IMR-90 (cell line): ENCODE measurements at regions not wholly inside any gene's neighbourhood (a gene's known extent, or its start where the extent isn't known, plus 50 kb on each side); places are given as distances from the start of the nearest gene placed in this dataset.

Experiments
- ATAC-seq: fragments of 200-7000 bp; cut with Tn5 transposase; 2 replicates; pipeline ENCODE4 v1.9.1; 2020; ENCODE audit warnings: low read depth, mild to moderate bottlenecking, moderate library complexity
- BruUV-seq: library from RNA; stranded (reverse); fragments of 400-500 nt; replicated peaks from 2 replicates; lab custom pipeline; 2021; lab: Mats Ljungman, UMichigan
- CTCF ChIA-PET: fragments of 300-600 bp; formaldehyde crosslinking; extraction: SDS; loops from one replicate; lab custom pipeline; 2021; ENCODE audit warnings: antibody characterized with exemption; lab: Yijun Ruan, JAX
- POLR2A ChIA-PET: fragments of 300-600 bp; sonication (Branson Sonifier 250); formaldehyde crosslinking; loops from one replicate; lab custom pipeline; 2022; ENCODE audit warnings: antibody characterized with exemption; ENCODE audit not compliant: unreplicated experiment; lab: Charles Lee
- DNase-seq: peaks from one replicate; pipeline ENCODE4 v3.0.0; 2013
- H2AFZ ChIP-seq: replicated peaks from 2 replicates; pipeline ENCODE3; 2013; ENCODE audit warnings: low read length, mild to moderate bottlenecking; ENCODE audit not compliant: poor library complexity
- H2AK5ac ChIP-seq: 2 replicates; pipeline ENCODE4 v1.6.1; 2013; ENCODE audit warnings: low read depth, low read length, inconsistent platforms
- H2AK9ac ChIP-seq: replicated peaks from 2 replicates; pipeline ENCODE3; 2013; ENCODE audit warnings: mild to moderate bottlenecking, low read depth, low read length, moderate library complexity; ENCODE audit not compliant: poor library complexity
- H2BK120ac ChIP-seq: 2 replicates; pipeline ENCODE4 v1.6.1; 2013; ENCODE audit warnings: low read depth, low read length, inconsistent platforms
- H2BK15ac ChIP-seq: 3 replicates; pipeline ENCODE4 v1.6.1; 2013; ENCODE audit warnings: low read depth, low read length, inconsistent platforms
- H2BK20ac ChIP-seq: 2 replicates; pipeline ENCODE4 v1.6.1; 2013; ENCODE audit warnings: low read depth, mild to moderate bottlenecking, inconsistent platforms, low read length, moderate library complexity
- H2BK5ac ChIP-seq: 2 replicates; pipeline ENCODE4 v1.6.1; 2013; ENCODE audit warnings: mild to moderate bottlenecking, low read depth, low read length, inconsistent platforms; ENCODE audit not compliant: poor library complexity, severe bottlenecking
- H3K14ac ChIP-seq: replicated peaks from 2 replicates; pipeline ENCODE4 v1.6.1; 2013; ENCODE audit warnings: low read depth, low read length, inconsistent platforms
- H3K18ac ChIP-seq: 2 replicates; pipeline ENCODE4 v1.6.1; 2013; ENCODE audit warnings: low read depth, low read length, control low read depth
- H3K23ac ChIP-seq: 2 replicates; pipeline ENCODE4 v1.6.1; 2013; ENCODE audit warnings: low read depth, low read length, inconsistent platforms
- H3K27ac ChIP-seq: 2 replicates; pipeline ENCODE4 v1.5.1; 2013; ENCODE audit warnings: mild to moderate bottlenecking, control low read depth, low read length; ENCODE audit not compliant: insufficient read depth
- H3K27me3 ChIP-seq: 2 replicates; pipeline ENCODE4 v1.6.1; 2013; ENCODE audit warnings: low read length; ENCODE audit not compliant: control insufficient read depth, insufficient read depth
- H3K36me3 ChIP-seq: 2 replicates; pipeline ENCODE4 v1.6.1; 2013; ENCODE audit warnings: low read length, mixed read lengths; ENCODE audit not compliant: control insufficient read depth, insufficient read depth
- H3K4ac ChIP-seq: 2 replicates; pipeline ENCODE4 v1.6.1; 2013; ENCODE audit warnings: low read depth, low read length, inconsistent platforms
- H3K4me1 ChIP-seq: 2 replicates; pipeline ENCODE4 v1.6.1; 2013; ENCODE audit warnings: low read length, mixed read lengths; ENCODE audit not compliant: control insufficient read depth, insufficient read depth
- H3K4me2 ChIP-seq: 2 replicates; pipeline ENCODE4 v1.6.1; 2013; ENCODE audit warnings: low read depth, mild to moderate bottlenecking, control low read depth, low read length, moderate library complexity
- H3K4me3 ChIP-seq: 2 replicates; pipeline ENCODE4 v1.5.1; 2013; ENCODE audit warnings: low read depth, mild to moderate bottlenecking, control low read depth, low read length, moderate library complexity; ENCODE audit not compliant: insufficient read depth
- H3K56ac ChIP-seq: 2 replicates; pipeline ENCODE4 v1.6.1; 2013; ENCODE audit warnings: low read length, inconsistent platforms; ENCODE audit not compliant: insufficient read depth; ENCODE audit errors: extremely low read depth
- H3K79me1 ChIP-seq, 2 experiments: 2 replicates each; pipeline ENCODE4 v1.6.1; 2013; ENCODE audit warnings: low read length in 2 of 2, inconsistent platforms in 1 of 2, low read depth in 1 of 2
- H3K9ac ChIP-seq: 2 replicates; pipeline ENCODE4 v1.6.1; 2013; ENCODE audit warnings: low read depth, low read length, control low read depth
- H3K9me1 ChIP-seq: 2 replicates; pipeline ENCODE4 v1.6.1; 2013; ENCODE audit warnings: low read length, inconsistent platforms; ENCODE audit not compliant: insufficient read depth
- H3K9me3 ChIP-seq: 2 replicates; pipeline ENCODE4 v1.6.1; 2013; ENCODE audit warnings: low read length; ENCODE audit not compliant: control insufficient read depth, insufficient read depth
- H4K20me1 ChIP-seq: 2 replicates; pipeline ENCODE4 v1.6.1; 2013; ENCODE audit warnings: low read length, inconsistent platforms; ENCODE audit not compliant: insufficient read depth
- H4K5ac ChIP-seq: 2 replicates; pipeline ENCODE4 v1.6.1; 2013; ENCODE audit warnings: mild to moderate bottlenecking, low read depth, low read length, control low read depth
- H4K8ac ChIP-seq, 2 experiments: 2 replicates each; pipeline ENCODE4 v1.6.1; 2013; ENCODE audit warnings: low read depth in 2 of 2, low read length in 2 of 2, control low read depth in 1 of 2, inconsistent platforms in 1 of 2
- H4K91ac ChIP-seq: 2 replicates; pipeline ENCODE4 v1.6.1; 2013; ENCODE audit warnings: low read depth, low read length, inconsistent platforms; ENCODE audit not compliant: insufficient read depth
- CEBPB ChIP-seq: IDR thresholded peaks from 2 replicates; pipeline ENCODE4 v1.6.1; 2012; ENCODE audit warnings: low read depth, low read length, improper control_type of control experiment
- CHD1 ChIP-seq: IDR thresholded peaks from 2 replicates; pipeline ENCODE4 v1.6.1; 2012; ENCODE audit warnings: low read depth, low read length, improper control_type of control experiment
- CTCF ChIP-seq: conservative IDR thresholded peaks from 2 replicates; pipeline ENCODE4 v1.5.1; 2012; ENCODE audit warnings: mild to moderate bottlenecking, low read depth, low read length, improper control_type of control experiment
- ELK1 ChIP-seq: fragments of 150-350 bp; IDR thresholded peaks from 2 replicates; pipeline ENCODE4 v1.6.1; 2016; ENCODE audit warnings: low read depth, mild to moderate bottlenecking, low read length, moderate library complexity, borderline replicate concordance
- FOS ChIP-seq: fragments of 150-350 bp; IDR thresholded peaks from 2 replicates; pipeline ENCODE4 v1.6.1; 2016; ENCODE audit warnings: low read depth, low read length
- MAFK ChIP-seq: IDR thresholded peaks from 2 replicates; pipeline ENCODE4 v1.6.1; 2012; ENCODE audit warnings: low read depth, low read length, improper control_type of control experiment
- MAZ ChIP-seq: IDR thresholded peaks from 2 replicates; pipeline ENCODE4 v1.6.1; 2012; ENCODE audit warnings: low read depth, mild to moderate bottlenecking, low read length, improper control_type of control experiment, moderate library complexity, borderline replicate concordance
- MXI1 ChIP-seq: IDR thresholded peaks from 2 replicates; pipeline ENCODE4 v1.6.1; 2012; ENCODE audit warnings: low read depth, mild to moderate bottlenecking, low read length, moderate library complexity, borderline replicate concordance
- NFE2L2 ChIP-seq: fragments of 150-350 bp; IDR thresholded peaks from 2 replicates; pipeline ENCODE4 v1.6.1; 2016; ENCODE audit warnings: low read depth, mild to moderate bottlenecking, low read length
- POLR2A ChIP-seq: IDR thresholded peaks from 2 replicates; pipeline ENCODE4 v1.6.1; 2012; ENCODE audit warnings: mild to moderate bottlenecking, low read depth, low read length
- RCOR1 ChIP-seq: IDR thresholded peaks from 2 replicates; pipeline ENCODE4 v1.6.1; 2012; ENCODE audit warnings: mild to moderate bottlenecking, low read length, improper control_type of control experiment; ENCODE audit not compliant: insufficient replicate concordance
- RFX5 ChIP-seq: IDR thresholded peaks from 2 replicates; pipeline ENCODE4 v1.8.0; 2012; ENCODE audit warnings: low read depth, mild to moderate bottlenecking, low read length, moderate library complexity
- SMC3 ChIP-seq: fragments of 150-350 bp; IDR thresholded peaks from 2 replicates; pipeline ENCODE4 v1.6.1; 2016; ENCODE audit warnings: low read depth, mild to moderate bottlenecking, antibody characterized with exemption, low read length, moderate library complexity
- USF2 ChIP-seq: fragments of 150-350 bp; IDR thresholded peaks from 2 replicates; pipeline ENCODE4 v1.6.1; 2017; ENCODE audit warnings: mild to moderate bottlenecking, antibody characterized with exemption, low read length, low read depth
- WGBS, 2 experiments: methylation state at CpG; one replicate each; pipeline versions ENCODE4 v1.1.5 to v1.1.7; 2013; ENCODE audit warnings: missing lambda C conversion rate in 2 of 2; ENCODE audit not compliant: insufficient read length in 1 of 2; ENCODE audit errors: extremely low coverage in 2 of 2; 5-methylcytosine and 5-hydroxymethylcytosine counted together
- dilution Hi-C: fragments of 300-500 bp; cut with HindIII; formaldehyde crosslinking; loops from one replicate; pipeline ENCODE4 v1.14.3; 2018; ENCODE audit warnings: low sequenced_read_pairs; ENCODE audit not compliant: unreplicated experiment
- in situ Hi-C: fragments of 300-500 bp; cut with MboI; formaldehyde crosslinking; loops from 3 replicates; pipeline ENCODE4 v1.14.3; 2019; ENCODE audit warnings: low sequenced_read_pairs, inconsistent platforms, mixed read lengths
- intact Hi-C: fragments of 100-400 bp; cut with micrococcal nuclease; formaldehyde crosslinking; loops from 2 replicates; pipeline ENCODE4 v1.10.0; 2022

DNA sequence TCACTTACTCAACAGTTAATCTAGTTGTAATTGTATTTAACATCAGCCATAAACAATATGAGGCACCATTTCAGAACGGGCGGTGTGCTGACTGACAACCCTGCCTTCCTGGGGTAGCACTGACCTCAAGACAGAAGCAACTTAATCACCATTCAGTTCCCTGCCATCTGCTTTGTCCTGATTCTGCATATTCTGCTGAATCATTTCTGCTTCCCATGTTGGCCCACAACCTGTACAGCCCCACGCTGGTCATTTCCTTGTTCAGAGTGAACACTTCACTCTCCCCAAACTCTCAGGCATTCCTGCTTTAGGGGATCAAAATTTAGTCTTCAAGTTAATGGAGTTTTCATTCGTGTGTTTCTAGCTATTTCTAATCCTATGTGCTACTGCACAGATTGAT is 132.3 kb upstream of the ZBED5 start:
- no peak overlapping the region for H3K4ac ChIP-seq
- ChIA-PET POLR2A (no interaction called here), CTCF (no interaction called here)
- no peak overlapping the region for H2AK5ac ChIP-seq
- TF ChIP-seq NFE2L2 (no peak), MAFK (no peak), CEBPB (no peak), RFX5 (no peak), FOS (no peak), USF2 (no peak), POLR2A (no peak), RCOR1 (no peak), MAZ (no peak), ELK1 (no peak), CTCF (no peak), SMC3 (no peak), MXI1 (no peak), CHD1 (no peak)
- H3K9me3 ChIP-seq: no peaks in the 10 kb centered on the region
- no peak for ATAC-seq
- H3K79me1 ChIP-seq: no peaks in the 10 kb centered on the region
- no peak overlapping the region for H3K23ac ChIP-seq
- H3K9me1 ChIP-seq: no peaks in the 10 kb centered on the region
- no peak overlapping the region for H3K4me3 ChIP-seq
- no peak overlapping the region for H2BK120ac ChIP-seq
- H4K20me1 ChIP-seq: no peaks in the 10 kb centered on the region
- H4K91ac ChIP-seq: no peak overlapping the region
- 80% methylated on average over 1 of the region's 4 CpGs; no CpG with 5 or more reads in 1 of the 2 experiments for WGBS, 2 experiments
- no peak overlapping the region for H3K27ac ChIP-seq
- no peak overlapping the region for H3K14ac ChIP-seq
- no peak overlapping the region for H2AFZ ChIP-seq
- intact Hi-C loops (no loop called here), dilution Hi-C loops (no loop called here), in situ Hi-C loops (no loop called here)
- H3K4me1 ChIP-seq: no peaks in the 10 kb centered on the region
- no peak overlapping the region for H3K4me2 ChIP-seq
- no peak overlapping the region for H2BK20ac ChIP-seq
- no peak overlapping the region for H4K5ac ChIP-seq
- no peak overlapping the region for H2BK5ac ChIP-seq
- no peak overlapping the region for H4K8ac ChIP-seq
- no peak overlapping the region for H3K9ac ChIP-seq
- no peak overlapping the region for H2AK9ac ChIP-seq
- H2BK15ac ChIP-seq: no peak overlapping the region
- H3K27me3 ChIP-seq: peaks cover 40% of the 10 kb centered on the region
- H3K36me3 ChIP-seq: no peaks in the 10 kb centered on the region
- no TSS peak for BruUV-seq
- no peak overlapping the region for H3K18ac ChIP-seq
- no peak overlapping the region for H3K56ac ChIP-seq
- DNase-seq: no peak
